ENCODE measurements at regions not wholly inside any gene's neighbourhood (a gene's known extent, or its start where the extent isn't known, plus 50 kb on each side); places are given as distances from the start of the nearest gene placed in this dataset.

DNA sequence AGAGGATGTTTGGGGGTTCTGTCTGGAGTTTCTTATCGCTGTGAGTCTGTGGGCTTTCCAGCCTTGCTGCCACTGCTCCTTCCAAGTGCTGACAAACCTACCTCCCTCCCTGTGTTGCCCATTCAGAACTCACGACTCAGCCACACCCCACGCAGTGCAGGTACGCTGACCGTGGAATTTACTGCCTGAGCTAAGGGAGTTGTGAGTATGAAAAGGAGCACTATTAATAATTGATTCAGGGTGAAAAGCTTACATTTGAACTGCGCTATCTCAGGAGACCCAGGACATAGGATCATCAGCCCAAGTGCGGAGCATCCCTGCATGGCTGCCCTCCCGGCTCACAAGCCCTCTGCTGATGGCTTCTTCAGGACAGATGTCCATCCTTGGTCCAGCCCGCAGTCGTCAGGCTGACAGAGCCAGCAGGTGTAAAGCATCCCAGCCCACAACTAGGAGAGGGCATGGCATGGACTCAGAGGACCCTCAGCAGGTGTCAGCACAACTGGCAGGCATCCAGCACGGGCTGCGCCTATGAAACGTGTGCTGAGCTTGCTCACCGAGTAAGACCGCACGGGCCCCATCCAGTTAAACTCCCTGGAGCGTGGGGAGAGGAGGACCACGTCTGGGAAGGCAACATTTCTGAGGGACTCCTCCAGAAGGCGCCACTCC, 244.0 kb downstream of the COL4A1 start (continued):
- TF ChIP-seq FOSL2 (IDR thresholded peaks at IDR 0.05; ENCODE audit: borderline replicate concordance, low read depth) (no peak), NRF1 (IDR thresholded peaks at IDR 0.05; ENCODE audit: low read depth, low read length) (no peak), JUND (IDR thresholded peaks at IDR 0.05) (no peak), GABPA (IDR thresholded peaks at IDR 0.05; ENCODE audit: low read depth) (no peak), GATA2 (CRISPR knock-in tag; IDR thresholded peaks at IDR 0.05) (no peak), YY1 (IDR thresholded peaks at IDR 0.05; ENCODE audit: low read depth) (no peak), MXI1 (IDR thresholded peaks at IDR 0.05; ENCODE audit: low read depth, low read length) (no peak), CHD2 (IDR thresholded peaks at IDR 0.05; ENCODE audit: low read length, partially characterized antibody) (no peak)
- TF ChIP-seq, protein P1, sequence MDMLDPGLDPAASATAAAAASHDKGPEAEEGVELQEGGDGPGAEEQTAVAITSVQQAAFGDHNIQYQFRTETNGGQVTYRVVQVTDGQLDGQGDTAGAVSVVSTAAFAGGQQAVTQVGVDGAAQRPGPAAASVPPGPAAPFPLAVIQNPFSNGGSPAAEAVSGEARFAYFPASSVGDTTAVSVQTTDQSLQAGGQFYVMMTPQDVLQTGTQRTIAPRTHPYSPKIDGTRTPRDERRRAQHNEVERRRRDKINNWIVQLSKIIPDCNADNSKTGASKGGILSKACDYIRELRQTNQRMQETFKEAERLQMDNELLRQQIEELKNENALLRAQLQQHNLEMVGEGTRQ (IDR thresholded peaks at IDR 0.05; ENCODE audit: borderline replicate concordance, low read depth, low read length), result no peak
- TF ChIP-seq, protein P2, sequence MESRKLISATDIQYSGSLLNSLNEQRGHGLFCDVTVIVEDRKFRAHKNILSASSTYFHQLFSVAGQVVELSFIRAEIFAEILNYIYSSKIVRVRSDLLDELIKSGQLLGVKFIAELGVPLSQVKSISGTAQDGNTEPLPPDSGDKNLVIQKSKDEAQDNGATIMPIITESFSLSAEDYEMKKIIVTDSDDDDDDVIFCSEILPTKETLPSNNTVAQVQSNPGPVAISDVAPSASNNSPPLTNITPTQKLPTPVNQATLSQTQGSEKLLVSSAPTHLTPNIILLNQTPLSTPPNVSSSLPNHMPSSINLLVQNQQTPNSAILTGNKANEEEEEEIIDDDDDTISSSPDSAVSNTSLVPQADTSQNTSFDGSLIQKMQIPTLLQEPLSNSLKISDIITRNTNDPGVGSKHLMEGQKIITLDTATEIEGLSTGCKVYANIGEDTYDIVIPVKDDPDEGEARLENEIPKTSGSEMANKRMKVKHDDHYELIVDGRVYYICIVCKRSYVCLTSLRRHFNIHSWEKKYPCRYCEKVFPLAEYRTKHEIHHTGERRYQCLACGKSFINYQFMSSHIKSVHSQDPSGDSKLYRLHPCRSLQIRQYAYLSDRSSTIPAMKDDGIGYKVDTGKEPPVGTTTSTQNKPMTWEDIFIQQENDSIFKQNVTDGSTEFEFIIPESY (IDR thresholded peaks at IDR 0.05; ENCODE audit: borderline replicate concordance, low read depth), result no peak

DNA sequence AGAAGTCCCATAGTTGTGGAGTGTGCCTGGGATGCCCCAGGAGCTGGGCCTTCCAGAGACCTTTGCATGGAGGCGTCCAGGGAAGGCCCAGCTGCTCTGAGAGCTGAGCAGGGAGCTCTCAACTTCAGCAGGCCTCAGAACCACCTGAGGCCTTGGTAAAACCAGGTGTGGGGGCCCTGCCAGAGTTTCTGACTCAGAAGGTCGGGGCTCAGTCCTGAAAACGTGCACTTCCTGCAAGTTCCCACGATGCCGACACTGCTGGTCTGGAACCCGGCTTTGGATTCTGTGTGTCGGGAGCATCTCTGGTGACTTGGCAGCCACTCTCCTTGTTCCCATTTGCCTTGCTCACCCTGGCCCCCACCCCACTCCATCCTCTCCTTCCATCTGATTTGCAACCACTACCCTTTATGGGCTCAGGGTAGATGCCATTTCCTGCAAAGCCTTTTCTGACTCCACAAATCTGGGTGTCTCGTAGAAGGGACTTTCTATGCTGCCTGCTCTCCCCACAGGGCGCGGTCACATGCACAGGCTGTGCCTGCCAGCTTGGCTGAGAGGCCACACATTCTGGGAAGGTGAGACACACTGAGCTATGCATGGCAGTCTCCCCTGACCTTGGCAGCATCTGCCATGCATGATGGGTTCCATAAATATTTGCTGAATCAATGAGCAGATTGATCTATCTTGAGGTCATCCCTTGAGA, 244.7 kb downstream of the COL4A1 start:
- Histone ChIP-seq H3K9me3 (no peaks in the 10 kb centered on the region), H2AFZ (ENCODE audit: low read depth) (peak overlapping the region; percentile 1; the same call in 1 of the 2 replicates), H3K27me3 (ENCODE audit: insufficient read depth) (no peaks in the 10 kb centered on the region), H3K9me2 (no peaks in the 10 kb centered on the region), H4K20me1 (ENCODE audit: insufficient read depth) (no peaks in the 10 kb centered on the region), H3K4me1 (ENCODE audit: control insufficient read depth in 1 of 2, insufficient read depth in 2 of 2, low read depth in 1 of 2, low read length in 1 of 2) (no peaks in the 10 kb centered on the region), H3K79me2 (ENCODE audit: insufficient read depth) (no peaks in the 10 kb centered on the region), H3K36me3 (replicated peaks in 1 of 2; ENCODE audit: control insufficient read depth in 1 of 2, insufficient read depth in 2 of 2, low read length in 1 of 2) (no peaks in the 10 kb centered on the region), H3K4me3 (ENCODE audit: low read depth in 2 of 2, low read length in 1 of 2) (no peak overlapping the region), H3K4me2 (no peak overlapping the region), H3F3A (replicated peaks; ENCODE audit: insufficient read depth) (no peaks in the 10 kb centered on the region), H3K9ac (no peak overlapping the region), H3K27ac (ENCODE audit: low read depth in 2 of 2, low read length in 1 of 2) (no peak overlapping the region)
- WGBS (ENCODE audit: low lambda C conversion rate), result 90% methylated on average over 8 of the region's 10 CpGs
- ChIA-PET POLR2A (no interaction called here), CTCF (no interaction called here)
- TF ChIP-seq FOXJ3 (CRISPR knock-in tag; IDR thresholded peaks at IDR 0.05) (no peak), JUND (IDR thresholded peaks at IDR 0.05) (peak; percentile 3; the same call in 1 of the 2 replicates)
- DNase-seq, result no peak

DNA sequence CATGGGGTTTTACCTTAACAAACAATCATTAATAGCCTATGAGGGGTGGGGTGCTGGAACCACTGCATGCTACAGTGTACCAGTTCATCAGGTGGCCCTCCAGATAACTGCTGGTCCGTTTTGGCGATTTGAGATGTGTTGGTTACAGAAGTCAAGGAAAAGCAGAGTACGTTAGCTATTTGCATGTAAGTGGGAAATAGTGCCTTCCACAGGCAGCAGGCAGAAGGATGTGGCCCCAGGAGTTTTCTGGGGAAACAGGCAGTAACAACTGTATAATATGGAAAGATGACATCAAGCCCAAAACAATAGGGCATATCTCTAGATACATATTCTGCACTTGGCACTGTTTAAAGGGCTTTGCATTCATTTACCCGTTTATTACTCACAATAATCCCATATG, 245.7 kb downstream of the COL4A1 start:
- no peaks in the 10 kb centered on the region for H3K9me2 ChIP-seq
- TF ChIP-seq MXI1 (IDR thresholded peaks at IDR 0.05; ENCODE audit: low read depth, low read length), result no peak
- TF ChIP-seq EZH2phosphoT487 (IDR thresholded peaks at IDR 0.05; ENCODE audit: borderline replicate concordance, low read depth), result no peak
- no peak for TF ChIP-seq SMC3 (IDR thresholded peaks at IDR 0.05; ENCODE audit: low read depth, low read length)
- no peak for TF ChIP-seq RAD21 (IDR thresholded peaks at IDR 0.05; ENCODE audit: low read length)
- no peak for TF ChIP-seq NRF1 (IDR thresholded peaks at IDR 0.05; ENCODE audit: low read depth, low read length)
- TF ChIP-seq SIN3A (IDR thresholded peaks at IDR 0.05; ENCODE audit: borderline replicate concordance, low read depth, low read length), result no peak
- no peak for TF ChIP-seq RCOR1 (IDR thresholded peaks at IDR 0.05; ENCODE audit: low read length)
- no peak for TF ChIP-seq FOXM1 (IDR thresholded peaks at IDR 0.05; ENCODE audit: low read depth)
- no peak for TF ChIP-seq CHD2 (IDR thresholded peaks at IDR 0.05; ENCODE audit: low read length, partially characterized antibody)
- TF ChIP-seq TAF1 (IDR thresholded peaks at IDR 0.05; ENCODE audit: borderline replicate concordance, low read depth, low read length), result no peak
- TF ChIP-seq, protein P3, sequence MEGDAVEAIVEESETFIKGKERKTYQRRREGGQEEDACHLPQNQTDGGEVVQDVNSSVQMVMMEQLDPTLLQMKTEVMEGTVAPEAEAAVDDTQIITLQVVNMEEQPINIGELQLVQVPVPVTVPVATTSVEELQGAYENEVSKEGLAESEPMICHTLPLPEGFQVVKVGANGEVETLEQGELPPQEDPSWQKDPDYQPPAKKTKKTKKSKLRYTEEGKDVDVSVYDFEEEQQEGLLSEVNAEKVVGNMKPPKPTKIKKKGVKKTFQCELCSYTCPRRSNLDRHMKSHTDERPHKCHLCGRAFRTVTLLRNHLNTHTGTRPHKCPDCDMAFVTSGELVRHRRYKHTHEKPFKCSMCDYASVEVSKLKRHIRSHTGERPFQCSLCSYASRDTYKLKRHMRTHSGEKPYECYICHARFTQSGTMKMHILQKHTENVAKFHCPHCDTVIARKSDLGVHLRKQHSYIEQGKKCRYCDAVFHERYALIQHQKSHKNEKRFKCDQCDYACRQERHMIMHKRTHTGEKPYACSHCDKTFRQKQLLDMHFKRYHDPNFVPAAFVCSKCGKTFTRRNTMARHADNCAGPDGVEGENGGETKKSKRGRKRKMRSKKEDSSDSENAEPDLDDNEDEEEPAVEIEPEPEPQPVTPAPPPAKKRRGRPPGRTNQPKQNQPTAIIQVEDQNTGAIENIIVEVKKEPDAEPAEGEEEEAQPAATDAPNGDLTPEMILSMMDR (IDR thresholded peaks at IDR 0.05), result no peak
- no peak for TF ChIP-seq TEAD4 (IDR thresholded peaks at IDR 0.05; ENCODE audit: borderline replicate concordance, insufficient read depth)

More for the DNA sequence above, 245.7 kb downstream of the COL4A1 start:
- H3K9ac ChIP-seq, result no peak overlapping the region
- H3K79me2 ChIP-seq (ENCODE audit: insufficient read depth), result no peaks in the 10 kb centered on the region
- no peaks in the 10 kb centered on the region for H4K20me1 ChIP-seq (ENCODE audit: insufficient read depth)
- no peak overlapping the region for H3K27ac ChIP-seq (ENCODE audit: low read depth in 2 of 2, low read length in 1 of 2)
- H3K4me3 ChIP-seq (ENCODE audit: low read depth in 2 of 2, low read length in 1 of 2), result no peak overlapping the region
- CTCF ChIA-PET, result interaction anchor here (0.6 to 1.2 kb wide), 2 partner anchors 47 to 1146 kb away, joined by 3 read pairs; no protein-coding TSS in a partner anchor
- 91% methylated on average over 4 of the region's 4 CpGs for WGBS (ENCODE audit: low lambda C conversion rate)
- H3K4me1 ChIP-seq (ENCODE audit: control insufficient read depth in 1 of 2, insufficient read depth in 2 of 2, low read depth in 1 of 2, low read length in 1 of 2), result no peaks in the 10 kb centered on the region
- H2AFZ ChIP-seq (ENCODE audit: low read depth), result no peak overlapping the region
- DNase-seq, result no peak
- POLR2A ChIA-PET, result no interaction called here
- H3F3A ChIP-seq (replicated peaks; ENCODE audit: insufficient read depth), result no peaks in the 10 kb centered on the region
- H3K36me3 ChIP-seq (replicated peaks in 1 of 2; ENCODE audit: control insufficient read depth in 1 of 2, insufficient read depth in 2 of 2, low read length in 1 of 2), result no peaks in the 10 kb centered on the region
- H3K27me3 ChIP-seq (ENCODE audit: insufficient read depth), result no peaks in the 10 kb centered on the region
- H3K4me2 ChIP-seq, result no peak overlapping the region
- H3K9me3 ChIP-seq, result no peaks in the 10 kb centered on the region
